RWPE1 (cell line): ENCODE measurements at regions not wholly inside any gene's neighbourhood (a gene's known extent, or its start where the extent isn't known, plus 50 kb on each side); places are given as distances from the start of the nearest gene placed in this dataset.
"Not testable (repeated sequence)": the region's sequence is repeated elsewhere in the genome, so short reads cannot be mapped to it uniquely, and the experiment has no call there.

Source experiments
- CTCF ChIA-PET: fragments of 350-600 bp; sonication (Branson Sonifier 250); formaldehyde crosslinking; extraction: SDS; loops from one replicate; lab custom pipeline; 2021; lab: Yijun Ruan, JAX
- POLR2A ChIA-PET: fragments of 400-600 bp; formaldehyde crosslinking; extraction: SDS; loops from one replicate; lab custom pipeline; 2020; ENCODE audit warnings: antibody characterized with exemption; ENCODE audit not compliant: low non-redundant PET; lab: Yijun Ruan, JAX
- DNase-seq: peaks from one replicate; pipeline ENCODE4 v3.0.0; 2012; ENCODE audit warnings: low spot score
- H3K27ac ChIP-seq: fragments of 450-650 bp; 2 replicates; pipeline ENCODE4 v1.5.1; 2017
- CTCF ChIP-seq: fragments of 450-650 bp; conservative IDR thresholded peaks from 2 replicates; pipeline ENCODE4 v1.5.1; 2017; ENCODE audit warnings: low read depth, mild to moderate bottlenecking

- DNase-seq = no peak
- ChIA-PET POLR2A (no interaction called here), CTCF (interaction anchor here (0.5 kb wide), 1 partner anchor 1186 kb away, joined by 3 read pairs; no protein-coding TSS in a partner anchor)
- no peak overlapping the region for H3K27ac ChIP-seq
- TF ChIP-seq CTCF = no peak
These were observed 151.4 kb downstream of the MYCN start for GRCh38 chr2:16091576-16092282.

GRCh38 chr2:16090650-16091575 is 150.6 kb downstream of the MYCN start:
- DNase-seq = no peak
- CTCF ChIA-PET = no interaction called here
- H3K27ac ChIP-seq = no peak overlapping the region
- POLR2A ChIA-PET = no interaction called here
- TF ChIP-seq CTCF = no peak

GRCh38 chr2:16089491-16089890 is 149.1 kb downstream of the MYCN start:
- POLR2A ChIA-PET, H3K27ac ChIP-seq, CTCF ChIA-PET, DNase-seq: not testable (repeated sequence)

GRCh38 chr2:16088802-16089112 is 148.4 kb downstream of the MYCN start:
- H3K27ac ChIP-seq = no peak overlapping the region
- no peak for TF ChIP-seq CTCF
- DNase-seq = no peak
- ChIA-PET CTCF (interaction anchor here (0.6 kb wide), 2 partner anchors 147 to 591 kb away, joined by 3 to 4 read pairs; no protein-coding TSS in a partner anchor), POLR2A (interaction anchor here (0.7 kb wide), 1 partner anchor 374 kb away, joined by 3 read pairs; no protein-coding TSS in a partner anchor)

- no peak for DNase-seq
- TF ChIP-seq CTCF = no peak
- H3K27ac ChIP-seq = no peak overlapping the region
- ChIA-PET POLR2A (interaction anchor here (0.7 kb wide), 1 partner anchor 374 kb away, joined by 3 read pairs; no protein-coding TSS in a partner anchor), CTCF (interaction anchor here (0.6 kb wide), 1 partner anchor 590 kb away, joined by 4 read pairs; no protein-coding TSS in a partner anchor)
These were observed 147.9 kb downstream of the MYCN start for GRCh38 chr2:16088035-16088801.

GRCh38 chr2:16086136-16086535 is 145.8 kb downstream of the MYCN start:
- H3K27ac ChIP-seq, POLR2A ChIA-PET, DNase-seq, CTCF ChIA-PET: not testable (repeated sequence)

GRCh38 chr2:16085073-16085472 is 144.7 kb downstream of the MYCN start:
- H3K27ac ChIP-seq = no peak overlapping the region
- TF ChIP-seq CTCF = no peak
- no peak for DNase-seq
- ChIA-PET POLR2A (no interaction called here), CTCF (no interaction called here)
